A549 (cell line): ENCODE measurements at regions not wholly inside any gene's neighbourhood (a gene's known extent, or its start where the extent isn't known, plus 50 kb on each side); places are given as distances from the start of the nearest gene placed in this dataset.

Experiments
- ATAC-seq, 2 experiments: fragments of 200-7000 bp in 1 of 2; fragments of >200 bp in 1 of 2; cut with Nextera tagmentation in 1 of 2; cut with Tn5 transposase in 1 of 2; 3 replicates each; pipeline versions ENCODE4 v1.8.0 to v1.9.1; 2018 to 2020; ENCODE audit warnings: mild to moderate bottlenecking in 1 of 2, moderate library complexity in 1 of 2
- CTCF ChIA-PET: fragments of 300-600 bp; sonication (Branson Sonifier 250); formaldehyde crosslinking; extraction: SDS; loops from one replicate; lab custom pipeline; 2021; ENCODE audit warnings: antibody characterized with exemption, inconsistent platforms; lab: Yijun Ruan, JAX
- POLR2A ChIA-PET: fragments of 350-600 bp; formaldehyde crosslinking; extraction: SDS; loops from one replicate; lab custom pipeline; 2021; ENCODE audit warnings: antibody characterized with exemption, inconsistent platforms; lab: Yijun Ruan, JAX
- DNase-seq, 2 experiments: peaks; one replicate each; pipeline versions ENCODE4 v3.0.0 to v3.0.0-alpha.2; 2011 to 2016; ENCODE audit warnings: low read depth in 1 of 2, low spot score in 1 of 2
- FAIRE-seq: peaks from 2 replicates; lab custom pipeline; 2011; peaks lifted over from hg19 to GRCh38; lab: Jason Lieb, UNC
- H3K27ac ChIP-seq, 2 experiments: fragments of >200 bp; sonication (Bioruptor Twin); formaldehyde crosslinking; 3 replicates each; pipeline ENCODE4 v1.5.1; 2016 to 2017
- H3K4me1 ChIP-seq: fragments of >200 bp; sonication (Bioruptor Twin); formaldehyde crosslinking; 3 replicates; pipeline ENCODE4 v1.6.1; 2016
- H3K4me2 ChIP-seq: fragments of >200 bp; sonication (Bioruptor Twin); formaldehyde crosslinking; 3 replicates; pipeline ENCODE4 v1.6.1; 2016
- H3K4me3 ChIP-seq: fragments of >200 bp; sonication (Bioruptor Twin); formaldehyde crosslinking; 3 replicates; pipeline ENCODE4 v1.5.1; 2016
- H3K9me3 ChIP-seq: fragments of >200 bp; sonication (Bioruptor Twin); formaldehyde crosslinking; 3 replicates; pipeline ENCODE4 v1.6.1; 2016
- ATOH8 ChIP-seq: fragments of 250-450 bp; sonication (Bioruptor Pico); IDR thresholded peaks from 2 replicates; pipeline ENCODE4 v1.5.0; 2020; ENCODE audit warnings: low read depth, mild to moderate bottlenecking, moderate library complexity
- BCL3 ChIP-seq: fragments of >200 bp; sonication (Bioruptor Twin); formaldehyde crosslinking; IDR thresholded peaks from 3 replicates; pipeline ENCODE4 v1.6.1; 2016
- CBX8 ChIP-seq: fragments of 200-600 bp; sonication (generic); IDR thresholded peaks from 2 replicates; pipeline ENCODE4 v1.6.1; 2016
- CHD2 ChIP-seq: fragments of 150-350 bp; IDR thresholded peaks from 2 replicates; pipeline ENCODE4 v1.6.1; 2014; ENCODE audit warnings: low read length; ENCODE audit not compliant: partially characterized antibody
- EP300 ChIP-seq, 2 experiments: fragments of >200 bp; sonication (Bioruptor Twin); formaldehyde crosslinking; IDR thresholded peaks; 2 replicates in 1 of 2; 3 replicates in 1 of 2; pipeline ENCODE4 v1.6.1; 2016 to 2017
- ESRRA ChIP-seq: fragments of 150-350 bp; IDR thresholded peaks from 2 replicates; pipeline ENCODE4 v1.6.1; 2014; ENCODE audit warnings: mild to moderate bottlenecking, low read length, borderline replicate concordance
- FOSL2 ChIP-seq, 2 experiments: fragments of 450-650 bp in 1 of 2; fragments of >200 bp in 1 of 2; sonication (Bioruptor Twin) in 1 of 2; formaldehyde crosslinking; IDR thresholded peaks; 2 replicates each; pipeline versions ENCODE4 v1.5.0 to v1.6.1; 2016 to 2020; ENCODE audit warnings: mild to moderate bottlenecking in 1 of 2, moderate library complexity in 1 of 2
- HDAC2 ChIP-seq: fragments of 200-600 bp; sonication (generic); IDR thresholded peaks from 2 replicates; pipeline ENCODE4 v1.6.1; 2016
- HEYL ChIP-seq: fragments of 250-450 bp; sonication (Bioruptor Pico); IDR thresholded peaks from 2 replicates; pipeline ENCODE4 v1.8.0; 2021; ENCODE audit warnings: mild to moderate bottlenecking, moderate library complexity
- HOXA7 ChIP-seq: fragments of 250-450 bp; sonication (Bioruptor Pico); IDR thresholded peaks from 2 replicates; pipeline ENCODE4 v1.5.0; 2020; ENCODE audit warnings: mild to moderate bottlenecking, moderate library complexity
- JUN ChIP-seq, 2 experiments: fragments of >200 bp; sonication (Bioruptor Twin); formaldehyde crosslinking; IDR thresholded peaks; 2 replicates in 1 of 2; 3 replicates in 1 of 2; pipeline ENCODE4 v1.6.1; 2016 to 2017
- KDM1A ChIP-seq: fragments of 200-600 bp; sonication (generic); IDR thresholded peaks from 2 replicates; pipeline ENCODE4 v1.6.1; 2016; ENCODE audit warnings: low read depth, mild to moderate bottlenecking
- NPAS2 ChIP-seq: fragments of 250-450 bp; sonication (Bioruptor Pico); IDR thresholded peaks from 2 replicates; pipeline ENCODE4 v1.8.0; 2022; ENCODE audit warnings: mild to moderate bottlenecking, moderate library complexity, borderline replicate concordance
- PHF8 ChIP-seq: fragments of 200-600 bp; sonication (generic); IDR thresholded peaks from 2 replicates; pipeline ENCODE4 v1.6.1; 2016; ENCODE audit warnings: low read depth, mild to moderate bottlenecking, antibody characterized with exemption, moderate library complexity, borderline replicate concordance
- POLR2AphosphoS2 ChIP-seq: conservative IDR thresholded peaks from 2 replicates; pipeline ENCODE4 v1.6.1; 2012; ENCODE audit warnings: low read length, improper control_type of control experiment, inconsistent platforms
- REST ChIP-seq: fragments of 200-600 bp; sonication (generic); IDR thresholded peaks from 2 replicates; pipeline ENCODE4 v1.6.1; 2016; ENCODE audit warnings: antibody characterized with exemption, mild to moderate bottlenecking, moderate library complexity
- TFCP2L1 ChIP-seq: fragments of 250-450 bp; sonication (Bioruptor Pico); IDR thresholded peaks from 2 replicates; pipeline ENCODE4 v1.5.0; 2021; ENCODE audit warnings: mild to moderate bottlenecking
- TP53 ChIP-seq: fragments of 250-450 bp; sonication (Bioruptor Pico); IDR thresholded peaks from 2 replicates; pipeline ENCODE4 v1.5.0; 2021; ENCODE audit warnings: mild to moderate bottlenecking, moderate library complexity
- ZC3H11A ChIP-seq: fragments of 450-650 bp; IDR thresholded peaks from 2 replicates; pipeline ENCODE4 v1.6.1; 2014; ENCODE audit warnings: antibody characterized with exemption, mild to moderate bottlenecking
- WGBS: methylation state at CpG from one replicate; pipeline ENCODE4 v1.1.6; 2017; ENCODE audit errors: missing lambda C conversion rate; 5-methylcytosine and 5-hydroxymethylcytosine counted together

GRCh38 chr2:64932116-64932370 lies 57.2 kb upstream of the SLC1A4 start:
- POLR2A ChIA-PET = no interaction called here
- DNase-seq (no peak), FAIRE-seq (no peak), ATAC-seq (no peak)
- 4% methylated on average over 1 of the region's 1 CpG for WGBS
- Histone ChIP-seq H3K27ac (no peak overlapping the region), H3K4me3 (no peak overlapping the region), H3K4me2 (no peak overlapping the region), H3K9me3 (peaks cover 18% of the 10 kb centered on the region; the same call in 2 of the 3 replicates), H3K4me1 (no peaks in the 10 kb centered on the region)
- TF ChIP-seq EP300 (IDR thresholded peaks at IDR 0.05) = no peak
- TF ChIP-seq KDM1A = no peak
- TF ChIP-seq CBX8 = no peak
- no peak for TF ChIP-seq PHF8
- TF ChIP-seq REST = no peak
- no peak for TF ChIP-seq ATOH8 (CRISPR knock-in tag)
- no peak for TF ChIP-seq TP53 (CRISPR knock-in tag)
- no peak for TF ChIP-seq ZC3H11A
- TF ChIP-seq BCL3 = no peak
- no peak for TF ChIP-seq HOXA7
- no peak for TF ChIP-seq TFCP2L1 (CRISPR knock-in tag)
- no peak for TF ChIP-seq CHD2
- no peak for TF ChIP-seq HEYL (CRISPR knock-in tag)
- no peak for TF ChIP-seq POLR2AphosphoS2
- TF ChIP-seq ESRRA = no peak
- TF ChIP-seq NPAS2 = no peak
- no peak for TF ChIP-seq JUN (IDR thresholded peaks at IDR 0.05)
- CTCF ChIA-PET = interaction anchor here (1.3 to 1.8 kb wide), 3 partner anchors 11 to 255 kb away, joined by 3 to 10 read pairs (median 3); no protein-coding TSS in a partner anchor

GRCh38 chr2:64932371-64933216 lies 56.6 kb upstream of the SLC1A4 start:
- ATAC-seq (no peak), FAIRE-seq (no peak), DNase-seq (no peak)
- Histone ChIP-seq H3K4me1 (no peaks in the 10 kb centered on the region), H3K9me3 (peaks cover 13% of the 10 kb centered on the region; the same call in 2 of the 3 replicates), H3K4me3 (no peak overlapping the region), H3K4me2 (no peak overlapping the region), H3K27ac (no peak overlapping the region)
- 39% methylated on average over 9 of the region's 9 CpGs for WGBS
- TF ChIP-seq HDAC2 = no peak
- no peak for TF ChIP-seq FOSL2 (IDR thresholded peaks at IDR 0.05)
- TF ChIP-seq FOSL2 (CRISPR knock-in tag; IDR thresholded peaks at IDR 0.05) = no peak
- no peak for TF ChIP-seq CHD2
- no peak for TF ChIP-seq JUN (IDR thresholded peaks at IDR 0.05)
- ChIA-PET POLR2A (no interaction called here), CTCF (interaction anchor here (1.3 to 1.8 kb wide), 4 partner anchors 8 to 254 kb away, joined by 3 to 10 read pairs (median 3); no protein-coding TSS in a partner anchor)
